HK-2 (cell line): ENCODE measurements at regions not wholly inside any gene's neighbourhood (a gene's known extent, or its start where the extent isn't known, plus 50 kb on each side); places are given as distances from the start of the nearest gene placed in this dataset.
"Not testable (repeated sequence)": the region's sequence is repeated elsewhere in the genome, so short reads cannot be mapped to it uniquely, and the experiment has no call there.

ENCODE experiments used
- DNase-seq: peaks from one replicate; pipeline ENCODE4 v3.0.0-alpha.2; 2018; ENCODE audit not compliant: unreplicated experiment

DNA sequence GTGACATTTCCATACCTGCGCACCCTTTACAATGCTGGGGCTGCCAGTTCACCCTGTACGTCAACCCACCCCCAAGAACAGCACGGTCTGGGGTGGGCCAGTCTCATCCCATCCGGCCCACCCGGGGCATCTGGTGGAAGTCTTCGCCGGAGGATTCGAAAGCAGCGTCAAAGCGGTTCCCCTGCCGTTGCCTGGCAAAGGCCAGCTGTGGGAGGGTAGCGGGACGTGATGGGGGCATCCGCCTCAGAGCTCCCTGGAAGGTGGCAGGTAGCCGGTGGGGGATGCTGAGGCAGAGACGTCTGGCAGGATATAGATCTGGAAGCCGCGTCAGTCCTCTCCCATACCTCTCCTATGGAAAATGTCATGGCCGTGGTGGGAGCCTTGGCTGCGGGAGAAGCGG, 749.1 kb upstream of the DEFB115 start:
- not testable (repeated sequence) for DNase-seq

DNA sequence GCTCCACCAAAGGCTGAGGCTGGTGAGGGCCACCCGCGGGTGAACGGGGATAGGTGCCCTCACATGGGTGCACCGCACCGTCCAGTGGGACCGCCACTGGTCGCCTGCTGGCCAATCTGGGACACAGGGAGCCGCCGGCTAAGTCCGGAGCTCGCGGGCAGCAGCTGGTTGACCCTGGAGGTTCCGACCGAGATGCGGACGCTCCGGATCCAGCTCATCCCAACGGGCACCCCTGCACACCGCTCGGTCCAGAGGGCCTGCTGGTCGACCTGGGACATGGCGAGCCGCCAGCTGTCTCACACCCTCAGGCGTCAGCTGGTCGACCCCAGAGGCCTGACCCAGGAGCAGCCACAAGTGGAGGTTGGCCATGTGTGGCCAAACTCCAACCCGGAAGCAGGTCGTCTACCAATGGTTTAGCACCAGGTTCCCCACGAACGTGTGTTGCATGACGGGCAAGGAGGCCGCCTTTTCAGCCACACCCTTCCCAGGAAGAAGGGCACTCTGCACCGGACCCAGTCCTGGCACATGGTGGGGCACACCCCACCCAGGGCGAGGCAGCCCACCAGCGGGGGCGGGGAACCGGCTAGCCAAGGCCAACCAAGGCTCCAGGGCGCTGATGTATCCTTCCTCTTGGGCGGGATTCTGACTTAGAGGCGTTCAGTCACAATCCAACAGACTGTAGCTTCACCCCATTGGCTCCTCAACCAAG, 746.0 kb upstream of the DEFB115 start:
- no peak for DNase-seq

- DNase-seq, result no peak
Observed at GRCh38 chr20:30513050-30513628, 744.3 kb upstream of the DEFB115 start.

DNA sequence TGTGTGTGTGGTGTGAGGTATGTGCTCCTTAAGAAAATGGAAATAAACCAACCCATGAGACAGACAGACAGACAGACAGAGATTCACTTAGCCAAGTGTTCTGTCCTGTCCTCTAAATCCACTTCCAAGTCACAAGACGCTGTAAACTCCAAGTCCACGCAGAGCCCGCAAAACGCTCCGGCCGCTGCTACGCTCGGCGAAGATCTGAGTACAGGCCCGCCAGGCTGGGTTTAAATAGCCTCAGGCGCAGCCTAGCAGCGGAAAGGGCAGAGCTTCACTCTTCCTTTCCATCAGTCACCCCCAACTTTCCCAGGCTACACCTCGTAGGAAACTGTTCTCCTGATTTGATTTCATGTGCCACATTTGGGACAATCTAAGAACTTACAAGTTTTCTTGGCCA, 741.5 kb upstream of the DEFB115 start:
- not testable (repeated sequence) for DNase-seq

- DNase-seq, result not testable (repeated sequence)
Observed at GRCh38 chr20:30518906-30519305, 738.6 kb upstream of the DEFB115 start.

- DNase-seq, result not testable (repeated sequence)
Observed at GRCh38 chr20:30521686-30522415, 735.6 kb upstream of the DEFB115 start.

DNA sequence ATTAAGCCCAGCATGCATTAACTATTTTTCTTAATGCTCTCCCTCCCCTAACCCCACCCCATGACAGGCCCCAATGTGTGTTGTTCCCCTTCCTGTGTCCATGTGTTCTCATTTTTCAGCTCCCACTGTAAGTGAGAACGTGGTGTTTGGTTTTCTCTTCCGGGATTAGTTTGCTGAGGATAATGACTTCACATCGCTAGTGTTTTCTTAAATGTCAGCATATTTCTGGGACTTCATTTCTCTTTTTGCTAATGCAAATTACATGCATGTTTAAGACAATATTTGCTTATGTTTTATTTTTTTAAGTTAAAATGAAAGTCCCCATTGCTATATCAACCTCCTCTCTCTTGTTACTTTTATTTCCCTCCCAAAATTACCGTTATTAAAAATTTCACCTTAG, 733.3 kb upstream of the DEFB115 start:
- DNase-seq, result not testable (repeated sequence)

DNA sequence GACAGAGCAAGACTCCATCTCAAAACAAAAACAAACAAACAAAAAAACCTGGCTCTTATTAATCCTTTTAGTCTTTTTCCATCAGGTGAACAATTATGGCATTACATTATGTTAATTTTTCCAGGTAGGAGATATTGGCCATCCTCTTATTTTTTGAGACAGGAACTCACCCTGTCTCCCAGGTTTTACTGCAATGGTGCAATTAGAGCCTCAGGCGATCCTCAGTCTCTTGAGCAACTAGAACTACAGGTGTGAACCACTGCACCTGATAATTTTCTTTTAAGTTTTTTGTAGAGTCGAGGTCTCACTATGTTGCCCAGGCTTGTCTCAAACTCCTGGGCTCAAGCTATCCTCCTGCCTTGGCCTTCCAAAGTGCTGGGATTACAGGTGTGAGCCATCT, 732.7 kb upstream of the DEFB115 start:
- DNase-seq, result not testable (repeated sequence)

DNA sequence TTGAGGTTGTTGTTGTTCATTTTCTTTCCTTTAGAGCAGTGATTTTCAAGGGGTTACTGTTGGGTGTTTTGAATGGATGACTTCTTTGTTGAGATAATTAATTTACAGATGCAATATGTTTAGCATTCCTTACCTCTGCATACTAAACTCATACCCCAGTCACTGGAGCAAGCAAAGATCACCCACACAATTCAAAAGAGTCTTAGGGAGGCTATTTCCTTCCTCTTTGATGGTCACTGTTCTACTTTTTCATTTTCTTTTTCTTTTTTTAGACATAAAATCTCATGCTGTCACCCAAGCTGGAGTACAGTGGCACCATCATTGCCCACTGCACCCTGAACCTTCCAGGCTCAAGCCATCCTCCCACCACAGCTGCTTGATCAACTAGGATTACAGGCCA, 723.8 kb upstream of the DEFB115 start:
- not testable (repeated sequence) for DNase-seq

DNA sequence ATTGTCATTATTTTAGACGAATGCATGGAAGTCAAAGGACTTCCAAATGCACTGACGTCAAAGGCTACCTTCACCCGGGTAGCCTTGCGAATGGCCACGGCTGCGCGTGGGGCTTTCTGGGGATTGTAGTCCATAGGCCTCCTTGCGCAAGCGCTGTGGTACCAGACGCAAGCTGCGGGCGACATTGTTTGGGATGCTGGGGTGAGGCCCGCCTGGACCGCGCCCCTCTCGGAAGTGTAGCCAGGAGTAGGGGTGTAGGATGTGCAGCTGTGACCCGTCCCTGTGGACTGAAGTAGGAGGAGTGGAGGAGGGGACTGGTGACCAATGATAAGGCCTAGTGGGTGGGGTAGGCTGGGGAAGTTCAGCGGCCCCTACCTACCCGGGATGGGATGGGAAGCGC, 720.0 kb upstream of the DEFB115 start:
- DNase-seq, result peak; percentile 55

- not testable (repeated sequence) for DNase-seq
Observed at GRCh38 chr20:30540330-30541069, 717.0 kb upstream of the DEFB115 start.

DNA sequence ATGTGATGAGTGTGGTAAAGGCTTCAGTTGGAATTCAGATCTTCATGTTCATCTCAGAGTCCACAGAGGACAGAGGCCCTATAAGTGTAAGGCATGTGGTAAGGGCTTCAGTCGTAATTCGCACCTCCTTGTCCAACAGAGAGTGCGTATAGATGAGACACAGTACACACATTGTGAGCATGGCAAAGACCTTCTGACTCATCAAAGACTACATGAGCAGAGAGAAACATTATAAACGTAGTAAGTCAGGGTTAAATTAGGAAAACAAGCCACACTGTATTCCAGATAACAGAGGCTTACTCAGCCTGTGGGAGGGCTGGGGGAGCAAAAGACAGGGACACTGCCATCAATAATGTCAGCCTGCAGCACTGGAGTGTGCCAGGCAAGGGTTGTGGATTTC, 706.2 kb upstream of the DEFB115 start:
- DNase-seq, result not testable (repeated sequence)

DNA sequence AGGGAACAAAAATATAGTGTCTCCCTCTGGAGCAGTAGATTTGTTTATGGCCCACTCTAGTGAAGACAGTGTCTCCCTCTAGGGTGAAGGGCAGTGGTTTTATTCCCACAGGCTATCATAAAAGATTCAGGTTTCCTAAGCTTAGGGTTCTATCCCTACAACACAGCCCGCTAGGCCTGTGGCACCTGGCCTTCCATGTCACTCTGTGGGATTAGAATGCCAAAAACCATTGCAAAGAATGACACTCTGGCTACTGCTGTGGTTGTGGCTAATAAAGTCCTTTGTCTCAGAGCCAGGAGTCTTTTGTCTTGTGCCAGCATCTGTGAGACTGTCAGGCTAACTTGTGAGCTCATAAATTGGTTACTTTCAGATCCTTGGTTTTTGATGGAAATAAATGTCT, 700.7 kb upstream of the DEFB115 start:
- DNase-seq, result not testable (repeated sequence)

- DNase-seq, result not testable (repeated sequence)
Observed at GRCh38 chr20:30565086-30565485, 692.4 kb upstream of the DEFB115 start.

DNA sequence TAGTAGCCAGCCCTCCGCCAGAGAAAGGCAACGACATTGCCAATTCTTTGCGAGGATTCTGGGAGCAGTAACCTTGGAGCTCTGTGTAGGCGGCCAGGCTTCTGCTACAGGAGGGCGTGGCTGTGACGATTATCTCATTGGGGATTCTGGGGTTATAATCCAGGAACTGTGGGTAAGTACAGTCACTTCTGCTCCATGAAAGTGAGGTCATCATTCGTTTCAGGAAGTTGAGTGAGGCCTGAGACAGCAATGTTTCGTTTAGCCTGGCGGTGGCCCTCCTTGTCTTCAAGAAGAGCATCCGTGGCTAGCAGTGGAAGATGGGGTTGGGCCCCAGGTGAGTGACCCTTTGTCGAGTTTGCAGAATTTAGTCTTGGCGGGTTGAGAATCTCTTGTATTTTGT, 687.6 kb upstream of the DEFB115 start:
- DNase-seq, result not testable (repeated sequence)

GRCh38 chr20:30570622-30571021, 686.8 kb upstream of the DEFB115 start:
- DNase-seq, result not testable (repeated sequence)

- DNase-seq, result not testable (repeated sequence)
Observed at GRCh38 chr20:30574337-30574736, 683.1 kb upstream of the DEFB115 start.

DNA sequence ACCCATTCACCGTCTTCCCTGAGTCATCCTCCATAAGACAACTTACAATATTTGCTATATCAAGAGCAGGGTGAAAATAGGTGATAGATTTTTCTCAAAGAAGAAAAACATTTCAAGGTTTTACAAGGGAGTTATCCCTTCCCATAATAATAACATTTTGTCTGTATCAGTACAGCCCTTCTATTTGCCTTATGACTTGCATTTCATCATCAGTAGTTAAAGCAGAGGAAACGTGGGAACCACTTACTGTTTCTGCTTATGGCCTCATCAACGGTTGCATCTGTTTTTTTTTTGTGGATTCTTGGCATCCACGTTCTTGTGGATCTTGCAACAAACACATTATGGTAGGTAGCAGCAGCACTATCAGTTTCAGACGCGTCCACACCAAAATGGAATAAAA, 678.4 kb upstream of the DEFB115 start:
- not testable (repeated sequence) for DNase-seq

- peak; percentile 77 for DNase-seq
Observed at GRCh38 chr20:30579824-30580438, 677.5 kb upstream of the DEFB115 start.

DNA sequence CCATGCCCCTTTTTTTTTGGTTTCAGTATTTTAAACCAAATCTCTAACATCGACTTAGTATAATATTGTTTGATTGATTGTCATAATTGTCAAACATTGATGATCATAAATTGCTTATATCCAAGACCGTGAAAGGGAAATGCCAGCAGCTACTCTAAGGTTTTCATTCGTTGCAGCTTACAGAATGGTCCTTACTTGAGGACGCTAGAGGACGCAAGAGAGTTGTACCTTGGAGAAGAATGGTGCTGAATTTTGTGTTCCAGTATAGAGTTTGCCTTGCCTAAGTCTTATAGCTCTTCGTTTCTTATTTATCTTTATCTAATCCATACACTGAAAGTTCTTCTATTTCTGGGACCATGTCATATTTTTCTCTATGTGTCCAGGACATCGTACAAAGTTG, 675.6 kb upstream of the DEFB115 start:
- DNase-seq, result not testable (repeated sequence)

- DNase-seq, result not testable (repeated sequence)
Observed at GRCh38 chr20:30584403-30584802, 673.1 kb upstream of the DEFB115 start.
